GM18505 (cell line): ENCODE measurements at regions not wholly inside any gene's neighbourhood (a gene's known extent, or its start where the extent isn't known, plus 50 kb on each side); places are given as distances from the start of the nearest gene placed in this dataset.
"Not testable (repeated sequence)": the region's sequence is repeated elsewhere in the genome, so short reads cannot be mapped to it uniquely, and the experiment has no call there.

Source experiments
- ATAC-seq: cut with Tn5 transposase; IDR thresholded peaks from one replicate; pipeline ENCODE4 v1.9.1; 2021; ENCODE audit not compliant: unreplicated experiment
- POLR2A ChIP-seq: IDR thresholded peaks from 4 replicates; pipeline ENCODE4 v1.6.1; 2011; ENCODE audit warnings: borderline replicate concordance; ENCODE audit not compliant: insufficient read depth, insufficient read length; ENCODE audit errors: extremely low read depth

DNA sequence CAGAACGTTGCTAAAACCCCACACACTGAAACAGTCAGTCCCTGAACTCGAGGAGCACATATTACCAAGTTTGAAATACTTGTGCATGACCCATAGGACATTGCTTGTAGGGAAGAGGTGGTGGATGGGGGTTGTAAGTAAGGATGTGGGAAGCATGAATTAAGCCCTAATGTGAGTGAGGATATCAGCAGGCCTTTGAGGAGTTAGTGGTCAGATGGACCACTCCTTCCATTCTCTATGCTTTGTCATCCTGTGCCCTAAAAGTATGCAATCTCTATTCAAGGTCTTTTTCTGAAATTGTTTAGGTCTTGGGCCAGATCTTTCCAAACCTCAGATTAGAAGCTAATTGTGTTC, 70.9 kb upstream of the SAMSN1 start:
- ATAC-seq: no peak
- no peak for TF ChIP-seq POLR2A

DNA sequence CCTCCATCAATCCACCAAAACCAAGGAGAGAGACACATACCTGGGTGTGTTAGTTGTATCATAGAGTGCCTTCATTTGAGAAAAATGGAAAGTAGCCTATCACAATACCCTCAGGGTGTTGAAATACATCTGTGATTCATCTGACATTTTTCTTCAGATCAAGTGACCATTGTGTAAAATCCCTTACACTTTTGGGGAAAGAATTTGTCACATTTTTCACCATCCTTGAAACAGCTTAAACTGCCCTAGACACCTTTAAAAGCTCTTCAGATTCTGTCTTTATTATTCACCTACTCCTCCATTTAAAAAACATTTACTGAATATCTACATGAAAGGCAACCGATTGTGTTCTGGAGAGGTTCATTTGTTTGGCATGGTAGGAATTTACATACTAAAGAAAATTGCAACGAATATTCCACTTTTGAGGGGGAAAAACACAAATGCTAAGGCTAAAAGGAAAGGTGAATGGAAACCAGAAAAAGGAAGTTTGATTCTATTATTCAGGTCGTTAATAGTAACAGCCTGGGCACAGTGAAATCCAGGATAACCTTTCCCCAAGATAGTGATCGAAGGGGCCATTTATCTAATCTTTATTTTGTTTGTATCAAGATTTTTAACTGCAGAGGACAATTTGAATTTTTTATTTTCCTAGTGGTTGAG, 70.4 kb upstream of the SAMSN1 start:
- ATAC-seq: no peak

DNA sequence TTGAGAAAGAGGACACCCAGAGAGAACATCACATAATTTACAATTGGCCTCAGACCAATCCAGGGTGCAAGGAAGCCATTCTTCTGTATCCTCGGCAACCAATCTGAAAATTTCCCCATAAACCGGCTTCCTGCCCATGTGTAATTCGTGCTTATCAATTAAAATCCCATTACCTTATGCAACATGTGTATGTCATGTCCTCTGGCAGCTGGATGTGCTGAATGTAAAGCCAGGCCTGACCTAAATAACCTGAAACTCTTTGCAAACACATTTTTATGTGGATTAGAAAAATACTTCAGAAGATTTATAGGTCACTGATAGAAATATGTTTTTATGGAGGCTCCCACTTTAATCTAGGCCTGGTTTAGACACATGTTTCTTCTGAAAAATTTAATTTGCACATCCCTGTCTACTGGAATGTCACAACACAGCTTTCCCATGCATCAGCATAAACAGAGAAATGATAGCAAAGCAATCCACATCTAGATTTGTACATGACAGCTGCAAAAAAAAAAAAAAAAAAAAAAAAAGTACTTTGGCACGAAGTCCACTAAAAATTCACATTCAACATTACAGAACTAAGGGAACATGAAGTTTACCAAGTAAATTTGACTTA, 69.4 kb upstream of the SAMSN1 start:
- ATAC-seq: no peak
- no peak for TF ChIP-seq POLR2A

More for the DNA sequence above, 70.4 kb upstream of the SAMSN1 start:
- no peak for TF ChIP-seq POLR2A

DNA sequence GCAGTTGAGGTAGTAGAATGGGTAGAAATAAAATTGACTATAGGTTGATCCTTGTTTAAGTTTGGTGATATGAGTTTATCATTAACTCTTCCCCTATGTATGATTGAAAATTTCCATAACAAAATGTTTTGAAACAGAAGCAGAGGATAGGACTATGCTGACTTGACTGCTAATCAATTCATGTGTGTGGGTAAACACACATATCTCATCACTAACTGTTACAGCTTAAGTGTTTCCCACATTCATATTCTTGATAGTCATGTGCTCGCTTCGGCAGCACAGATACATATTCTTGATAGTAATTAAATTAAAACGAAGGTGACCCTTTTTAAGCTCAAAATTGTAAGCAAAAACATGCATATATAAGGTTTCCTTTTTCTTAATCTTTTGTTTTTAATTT, 68.2 kb upstream of the SAMSN1 start:
- TF ChIP-seq POLR2A: no peak
- no peak for ATAC-seq

DNA sequence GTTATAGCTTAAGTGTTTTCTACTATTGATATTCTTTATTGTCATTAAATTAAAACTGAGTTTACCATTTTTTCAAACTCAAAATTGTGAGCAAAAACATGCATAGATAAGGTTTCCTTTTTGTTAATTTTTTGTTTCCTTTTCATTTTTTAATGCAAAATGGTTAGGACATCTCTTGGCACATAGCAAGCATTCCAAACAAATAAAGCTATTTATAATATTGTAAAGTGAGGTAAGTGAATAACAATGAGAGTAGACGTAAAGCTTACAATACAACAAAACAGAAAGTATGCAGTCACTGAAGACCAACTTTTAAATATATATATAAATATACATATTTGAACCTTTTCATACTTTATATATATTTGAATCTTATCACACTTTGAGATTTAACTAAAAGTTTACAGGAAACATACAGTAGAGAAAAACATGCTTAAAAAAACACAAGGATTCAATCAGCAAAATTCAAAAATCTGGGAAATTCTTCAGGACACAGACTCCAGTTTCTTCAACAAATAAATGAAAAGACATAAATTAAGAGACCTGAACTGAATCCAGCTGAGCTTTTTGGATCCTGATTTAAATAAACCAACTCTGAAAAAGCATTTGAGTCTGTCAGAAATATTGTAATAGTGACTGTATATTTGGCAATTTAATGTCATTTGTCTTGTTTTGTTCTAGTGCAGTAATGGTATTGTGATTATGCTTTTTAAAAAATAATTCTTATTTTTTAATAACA, 67.5 kb upstream of the SAMSN1 start:
- no peak for ATAC-seq
- no peak for TF ChIP-seq POLR2A

DNA sequence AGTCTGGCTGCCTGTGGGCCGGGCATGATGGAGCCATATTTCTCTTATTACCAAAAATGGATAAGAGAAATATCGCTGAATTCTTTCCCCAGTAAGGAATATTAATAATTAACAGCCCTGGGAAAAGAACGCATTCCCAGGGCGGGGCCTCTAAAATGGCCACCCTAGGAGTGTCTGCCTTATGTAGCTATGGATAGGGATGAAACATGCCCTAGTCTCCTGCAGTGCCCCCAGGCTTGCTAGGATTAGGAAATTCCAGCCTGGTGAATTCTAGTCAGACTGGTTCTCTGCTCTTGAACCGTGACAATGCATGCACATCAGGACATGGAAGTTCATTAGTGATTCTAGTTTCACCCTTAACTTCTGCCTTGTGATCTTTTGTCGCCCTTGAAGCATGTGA, 64.0 kb upstream of the SAMSN1 start:
- not testable (repeated sequence) for ATAC-seq

DNA sequence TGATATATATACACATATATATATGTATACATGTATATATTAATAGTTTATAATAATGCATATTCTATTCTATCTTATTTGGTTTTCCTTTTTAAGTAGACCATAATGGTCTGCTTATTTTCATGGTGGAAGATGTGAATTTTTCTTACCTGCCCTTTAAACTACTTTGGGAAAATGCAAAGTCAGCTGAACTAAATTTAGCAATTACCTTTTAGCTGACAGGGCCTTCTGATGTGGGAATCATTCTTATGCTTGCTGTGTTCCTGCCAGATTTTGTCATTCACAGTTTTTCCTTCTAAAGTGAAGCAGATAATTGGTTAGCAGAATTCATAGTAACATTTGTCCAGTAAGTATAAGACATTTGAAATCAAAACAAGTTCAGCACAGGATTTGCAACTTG, 63.2 kb upstream of the SAMSN1 start:
- no peak for TF ChIP-seq POLR2A

DNA sequence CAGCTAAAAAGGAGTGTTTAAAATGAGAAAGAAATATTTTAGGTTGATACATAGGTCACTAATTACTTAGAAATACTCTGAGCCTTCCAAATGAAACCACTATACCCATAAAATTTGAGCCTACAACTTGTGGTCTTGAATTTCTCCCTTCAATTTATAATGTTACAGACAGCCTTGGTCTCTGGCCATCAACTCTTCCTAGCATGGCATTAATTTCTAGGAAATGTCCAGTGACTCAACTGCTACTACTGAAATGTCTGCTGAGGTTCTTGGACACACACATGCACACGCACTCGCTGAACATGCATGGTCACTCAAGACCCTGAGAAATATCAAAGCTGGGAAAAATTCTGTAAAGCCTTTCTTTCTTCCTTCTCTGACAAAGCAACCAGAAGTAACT, 61.1 kb upstream of the SAMSN1 start:
- no peak for TF ChIP-seq POLR2A
- ATAC-seq: no peak

More for the DNA sequence above, 63.2 kb upstream of the SAMSN1 start:
- ATAC-seq: no peak

DNA sequence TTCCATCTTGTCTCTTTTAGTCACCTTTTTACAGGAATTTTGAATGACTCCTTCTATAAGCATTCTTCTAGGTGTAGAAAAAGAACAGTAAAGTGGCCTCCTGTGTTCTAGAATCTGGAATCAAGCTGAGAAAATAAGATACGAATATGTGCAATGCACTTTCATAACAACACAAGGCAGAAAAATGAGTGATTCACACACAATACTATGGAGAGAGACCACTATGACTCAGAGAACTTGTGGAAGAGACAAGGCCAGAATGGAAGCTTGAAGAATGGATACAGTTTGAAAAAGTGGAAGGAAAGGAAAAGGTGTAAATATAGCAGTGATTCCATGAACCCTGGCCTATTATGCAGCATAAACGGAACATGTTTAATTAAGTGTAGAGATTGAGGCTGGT, 57.1 kb upstream of the SAMSN1 start:
- no peak for ATAC-seq
- TF ChIP-seq POLR2A: no peak

DNA sequence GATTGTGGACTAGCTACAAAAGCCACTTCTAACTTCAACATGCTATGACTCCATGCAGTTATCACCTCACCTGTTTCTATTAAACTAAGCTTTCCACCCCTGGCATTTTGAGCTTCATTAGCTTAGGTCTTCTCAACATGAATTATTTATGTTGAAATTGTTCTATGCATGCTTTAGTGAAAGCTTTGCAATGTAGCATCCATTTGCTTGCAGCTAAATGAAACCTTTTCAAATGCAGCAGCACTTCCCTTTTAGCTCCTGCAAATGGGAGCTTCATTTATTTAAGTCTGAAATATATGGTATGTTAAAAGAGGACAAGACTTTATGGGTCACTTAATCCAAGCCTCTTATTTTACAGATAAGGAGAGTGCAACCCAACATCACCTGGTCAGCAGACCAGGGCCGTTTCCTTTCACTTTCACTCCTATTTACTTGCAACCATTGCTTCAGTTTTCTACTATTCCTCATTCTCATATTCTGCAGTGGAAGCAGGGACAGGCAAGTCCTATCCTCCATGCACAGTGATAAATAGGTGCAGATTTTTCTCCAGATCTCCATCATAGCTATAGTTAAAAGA, 56.4 kb upstream of the SAMSN1 start:
- TF ChIP-seq POLR2A: no peak
- ATAC-seq: peak; percentile 74

DNA sequence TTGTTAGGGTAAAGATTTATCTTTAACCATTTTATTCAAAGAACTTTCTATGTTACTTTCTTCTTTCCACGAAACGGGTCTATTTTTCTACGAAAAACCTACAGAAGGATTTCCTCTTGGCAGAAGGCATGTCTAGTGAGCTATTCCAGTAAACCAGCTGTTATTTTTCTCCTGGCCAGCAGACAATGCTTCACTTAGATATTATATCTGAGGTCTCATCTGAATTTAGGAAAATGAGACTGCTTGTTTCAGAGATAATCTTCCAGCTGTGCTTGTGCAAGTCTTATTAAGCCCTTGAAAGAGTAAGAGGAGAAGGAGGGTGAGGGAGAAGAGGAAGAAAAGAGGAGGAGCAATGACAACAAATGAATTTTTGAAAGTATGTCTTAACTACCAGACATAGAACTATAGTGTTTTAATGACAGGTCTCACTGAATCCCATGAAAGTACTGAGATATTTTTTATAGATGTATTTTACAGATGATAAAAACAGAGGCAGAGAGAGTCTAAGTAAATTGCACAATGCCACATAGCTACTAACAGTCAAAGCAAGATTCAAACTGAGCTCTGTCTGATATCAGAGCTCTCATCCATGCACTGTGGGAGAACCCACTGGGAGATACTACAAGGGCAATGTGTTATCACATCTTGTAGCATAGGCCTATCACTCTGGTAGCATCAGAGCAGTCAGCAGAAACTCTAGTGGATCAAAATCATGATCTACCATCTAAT, 54.6 kb upstream of the SAMSN1 start:
- no peak for ATAC-seq
- no peak for TF ChIP-seq POLR2A

DNA sequence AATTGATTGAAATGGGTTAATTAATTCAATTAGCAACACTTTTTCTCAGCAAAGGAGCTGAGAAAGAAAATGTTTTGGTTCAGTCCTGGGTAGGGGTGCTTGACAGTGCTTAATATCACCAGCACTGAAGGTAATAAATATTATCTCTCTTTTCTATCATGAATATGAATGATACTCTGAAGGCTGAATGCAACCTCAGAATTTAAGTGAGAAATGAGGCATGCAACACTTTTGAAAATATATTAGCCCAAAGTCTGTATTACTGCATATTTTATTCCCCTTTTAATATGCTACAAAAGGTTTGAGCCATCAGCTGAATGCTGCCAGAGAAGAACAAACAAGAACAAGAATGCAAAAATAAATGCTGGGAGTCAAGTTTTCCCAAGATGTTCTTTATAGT, 52.0 kb upstream of the SAMSN1 start:
- no peak for TF ChIP-seq POLR2A
- ATAC-seq: no peak
